Renal pelvis (tissue), 1 donor: ENCODE measurements at regions not wholly inside any gene's neighbourhood (a gene's known extent, or its start where the extent isn't known, plus 50 kb on each side); places are given as distances from the start of the nearest gene placed in this dataset.
A peak's percentile ranks its signal among the peaks of the same experiment; 100 is the strongest.

Experiments used
- DNase-seq: peaks from one replicate; pipeline ENCODE4 v3.0.0-alpha.2; 2013

- DNase-seq: no peak
Measured at GRCh38 chr11:64457416-64458010, 98.2 kb upstream of the SLC22A11 start.

- no peak for DNase-seq
Measured at GRCh38 chr11:64458997-64459396, 96.7 kb upstream of the SLC22A11 start.

DNA sequence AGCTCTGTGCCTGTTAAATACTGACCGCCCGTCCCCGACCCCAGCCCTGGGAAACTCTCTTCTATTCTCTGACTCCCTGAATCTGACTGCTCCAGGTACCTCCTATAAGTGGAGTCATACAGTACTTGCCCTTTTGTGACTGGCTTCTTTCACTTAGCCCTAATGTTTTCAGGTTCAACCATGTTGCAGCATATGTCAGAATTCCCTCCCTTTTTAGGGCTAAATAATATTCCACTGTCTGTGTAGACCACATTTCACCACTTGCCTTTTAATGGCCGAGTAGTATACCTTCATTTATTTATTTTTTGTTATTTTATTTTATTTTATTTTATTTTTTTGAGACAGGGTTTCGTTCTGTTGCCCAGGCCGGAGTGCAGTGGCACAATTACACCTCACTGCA lies 96.1 kb upstream of the SLC22A11 start:
- no peak for DNase-seq

GRCh38 chr11:64461081-64461480 lies 94.7 kb upstream of the SLC22A11 start:
- DNase-seq: no peak

DNA sequence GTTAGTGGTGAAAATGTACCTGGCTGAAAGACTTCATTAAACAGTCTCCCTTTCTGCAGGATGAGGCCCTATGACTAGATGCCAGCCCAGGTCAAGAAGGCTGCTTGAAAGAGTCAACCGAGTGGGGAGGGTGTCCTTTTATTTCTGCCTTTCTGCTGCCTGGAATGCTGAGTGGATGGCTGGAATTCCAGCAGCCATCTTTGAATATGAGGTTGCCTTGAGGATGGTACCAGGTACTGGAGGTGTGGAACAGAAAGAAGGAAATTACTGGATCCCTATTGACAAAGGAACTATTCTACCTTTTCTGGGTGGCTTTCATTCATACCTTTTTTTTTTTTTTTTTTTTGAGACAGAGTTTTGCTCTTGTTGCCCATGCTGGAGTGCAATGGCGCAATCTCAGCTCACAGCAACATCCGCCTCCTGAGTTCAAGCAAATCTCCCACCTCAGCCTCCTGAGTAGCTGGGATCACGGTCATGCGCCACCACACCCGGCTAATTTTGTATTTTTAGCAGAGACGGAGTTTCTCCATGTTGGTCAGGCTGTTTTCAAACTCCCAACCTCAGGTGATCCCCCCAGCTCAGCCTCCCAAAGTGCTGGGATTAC lies 89.5 kb upstream of the SLC22A11 start:
- no peak for DNase-seq

DNA sequence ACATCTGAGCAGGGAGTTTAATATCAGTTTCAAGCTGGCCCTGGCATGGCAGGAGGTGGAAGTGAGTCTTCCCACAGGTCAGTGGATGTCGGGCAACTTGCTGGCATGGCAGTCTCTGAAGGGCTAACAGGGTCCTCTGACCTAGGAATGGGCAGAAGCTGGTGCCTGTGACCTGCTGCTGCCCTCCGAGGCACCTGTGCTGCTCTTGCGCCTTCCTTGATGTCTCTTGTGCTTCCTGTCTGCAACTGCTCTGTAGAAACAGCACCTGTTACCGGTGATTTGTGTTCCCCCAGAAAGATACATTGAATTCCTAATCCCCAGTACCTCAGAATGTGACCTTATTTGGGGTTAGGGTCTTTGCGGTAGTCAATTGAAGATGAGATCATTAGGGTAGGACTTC lies 86.5 kb upstream of the SLC22A11 start:
- DNase-seq: no peak

DNA sequence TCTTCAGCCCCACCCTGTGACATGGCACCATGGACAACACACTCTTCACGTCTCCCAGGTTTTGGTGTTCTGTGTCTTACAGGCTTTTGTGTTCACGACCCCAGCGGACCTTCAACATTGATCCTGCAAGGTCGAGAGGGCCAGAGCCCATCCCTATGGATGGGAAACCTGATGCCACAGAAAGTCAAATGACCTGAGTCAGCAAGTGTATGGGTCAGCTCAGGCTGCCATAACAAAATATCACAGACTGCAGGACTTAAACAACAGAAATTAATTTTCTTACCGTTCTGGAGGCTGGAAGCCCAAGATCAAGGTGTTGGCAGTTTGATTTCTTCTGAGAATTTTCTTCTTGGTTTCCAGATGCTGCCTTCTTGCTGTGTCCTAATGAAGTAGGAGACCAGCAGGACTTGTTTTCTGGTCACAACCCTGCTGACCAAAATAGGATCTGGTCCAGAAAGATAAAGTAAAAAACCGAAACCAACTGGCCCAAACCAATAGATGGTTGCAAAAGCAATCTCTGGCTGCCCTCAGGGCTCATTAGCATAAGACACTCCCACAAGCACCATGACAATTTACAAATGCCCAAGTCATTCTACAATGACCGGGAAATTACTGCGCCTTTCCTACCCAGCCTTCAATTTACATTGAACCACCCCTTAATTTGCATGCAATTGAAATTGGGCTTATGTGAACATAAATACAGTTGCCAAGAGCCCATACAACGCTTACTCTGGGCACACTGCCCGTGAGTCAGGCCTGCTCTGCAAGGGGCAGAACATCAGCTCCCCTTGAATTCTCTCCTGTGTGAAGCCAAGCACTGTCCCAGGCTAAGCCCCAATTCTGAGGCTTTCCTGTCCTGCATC lies 82.9 kb upstream of the SLC22A11 start:
- no peak for DNase-seq

DNA sequence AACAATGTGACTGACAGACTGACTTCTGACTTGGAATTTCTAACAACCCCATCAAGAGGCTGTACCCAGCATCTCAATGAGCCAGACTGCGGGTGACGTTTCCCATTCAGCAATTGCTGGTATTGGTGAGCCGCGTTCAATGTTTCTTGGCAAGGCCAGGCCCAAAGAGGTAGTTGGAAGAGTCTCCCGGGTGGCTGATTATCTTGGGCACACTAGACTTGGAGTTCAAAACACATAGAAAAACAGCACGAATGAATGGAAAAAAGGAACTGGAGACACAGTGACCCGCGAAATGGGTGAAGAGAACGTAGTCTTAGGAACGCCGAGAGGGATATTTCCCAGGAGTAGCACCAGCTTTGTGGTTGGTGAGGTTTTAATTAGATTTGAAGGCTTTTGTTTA lies 81.1 kb upstream of the SLC22A11 start:
- DNase-seq: no peak

- DNase-seq: no peak
Measured at GRCh38 chr11:64475145-64475544, 80.6 kb upstream of the SLC22A11 start.

DNA sequence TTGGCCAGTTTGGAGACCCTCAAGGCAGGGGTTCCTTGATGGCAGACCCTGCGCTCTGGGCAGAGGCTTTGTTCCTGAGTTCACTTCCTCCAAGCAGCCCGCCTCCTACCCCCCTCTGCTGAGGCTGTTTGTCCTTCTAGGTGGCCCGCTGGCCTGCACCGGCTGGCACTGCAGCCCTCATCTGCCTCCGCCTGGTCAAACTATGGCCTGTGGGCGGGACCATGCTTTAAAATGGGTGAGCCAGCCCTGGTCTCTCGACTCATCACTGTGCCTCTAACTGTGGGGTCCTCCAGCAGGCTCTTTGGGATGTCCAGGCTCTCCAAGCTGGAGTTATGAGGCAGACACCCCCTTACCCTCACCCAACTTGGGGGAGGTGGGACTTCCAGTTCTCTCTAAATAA lies 78.9 kb upstream of the SLC22A11 start:
- DNase-seq: no peak

DNA sequence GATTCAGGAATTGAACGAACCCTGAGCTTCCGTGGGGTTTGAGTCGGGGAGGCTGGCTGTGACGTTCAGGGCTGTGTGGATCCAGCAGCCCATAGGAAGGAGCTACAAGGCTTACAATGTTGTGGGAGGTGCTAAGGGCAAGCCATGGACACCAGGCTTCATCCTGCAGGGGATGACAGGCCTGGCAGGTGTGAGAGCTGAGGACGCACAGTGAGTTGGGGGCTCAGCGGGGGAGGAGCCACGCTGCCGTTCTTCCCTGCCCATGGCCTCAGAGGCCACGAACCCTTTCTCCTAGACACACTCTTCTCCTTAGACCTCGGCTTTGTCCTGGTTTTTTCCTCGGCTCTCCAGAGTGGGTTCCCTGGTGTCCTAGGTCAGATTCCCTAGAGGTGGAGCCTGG lies 78.1 kb upstream of the SLC22A11 start:
- DNase-seq: no peak

DNA sequence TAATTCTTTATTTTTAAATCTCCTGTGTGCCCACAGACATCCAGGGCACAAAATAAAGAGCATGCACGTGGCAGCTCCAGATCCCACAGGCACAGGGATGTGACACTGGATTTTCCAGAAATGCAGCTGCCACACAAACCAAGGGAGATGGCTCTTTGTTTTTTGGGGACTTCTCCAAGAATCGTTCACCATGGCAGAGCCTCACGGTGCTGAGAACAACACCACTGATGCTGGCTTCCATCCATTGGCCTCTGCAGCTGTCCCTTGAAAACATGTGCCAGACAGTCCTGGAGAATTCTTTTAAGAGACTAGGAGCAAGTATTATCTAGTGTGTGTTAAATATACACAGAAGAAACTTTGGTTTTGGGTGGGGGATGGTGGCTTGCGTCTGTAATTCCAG lies 73.2 kb upstream of the SLC22A11 start:
- no peak for DNase-seq

DNA sequence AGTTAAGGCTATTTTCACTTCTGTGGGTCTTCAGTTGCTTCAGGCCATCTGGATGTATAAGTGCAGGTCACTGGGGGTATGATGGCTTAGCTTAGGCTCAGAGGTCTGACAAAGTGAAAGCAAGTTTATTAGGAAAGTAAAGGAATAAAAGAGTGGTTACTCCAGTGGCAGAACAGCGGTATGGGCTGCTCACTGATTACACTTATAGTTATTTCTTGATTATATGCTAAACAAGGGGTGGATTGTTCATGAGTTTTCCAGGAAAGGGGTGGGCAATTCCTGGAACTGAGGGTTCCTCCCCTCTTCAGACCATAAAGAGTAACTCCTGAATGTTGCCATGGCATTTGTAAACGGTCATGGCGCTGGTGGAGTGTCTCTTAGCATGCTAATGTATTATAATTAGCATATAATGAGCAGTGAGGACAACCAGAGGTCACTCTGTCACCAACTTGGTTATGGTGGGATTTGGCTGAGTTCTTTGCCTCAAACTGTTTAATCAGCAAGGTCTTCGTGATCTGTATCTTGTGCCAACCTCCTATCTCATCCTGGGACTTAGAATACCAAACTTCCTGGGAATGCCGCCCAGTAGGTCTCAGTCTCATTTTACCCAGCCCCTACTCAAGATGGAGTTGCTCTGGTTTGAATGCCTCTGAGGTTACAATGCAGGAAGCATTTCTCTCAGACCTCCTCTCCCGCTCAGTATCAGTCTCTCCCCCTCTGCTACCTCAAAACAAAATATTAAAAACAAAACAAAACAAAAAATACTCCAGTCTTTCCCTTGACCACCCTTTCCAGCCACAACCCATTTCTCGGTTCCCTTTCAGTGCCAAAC lies 71.3 kb upstream of the SLC22A11 start:
- no peak for DNase-seq

DNA sequence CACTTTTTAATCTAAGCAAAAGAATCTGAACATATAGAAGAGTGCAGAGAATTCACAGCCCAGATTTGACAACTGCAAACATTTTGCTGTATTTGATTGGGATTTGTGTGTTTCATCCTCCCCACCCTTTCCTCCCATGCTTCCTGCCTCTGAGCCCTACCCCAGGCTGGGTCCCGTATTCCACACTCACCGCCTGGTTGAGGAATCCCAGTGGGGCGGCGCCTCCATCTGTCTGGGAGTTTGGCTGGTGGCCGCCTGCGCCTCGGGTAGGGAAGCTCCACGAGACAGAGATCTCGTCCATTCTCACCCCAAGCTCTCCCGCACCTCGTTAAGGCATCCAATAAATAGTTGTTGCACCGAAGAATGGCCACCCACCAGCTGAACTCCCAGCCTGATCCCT lies 70.7 kb upstream of the SLC22A11 start:
- no peak for DNase-seq

- DNase-seq: peak; percentile 36
Measured at GRCh38 chr11:64489831-64490441, 65.8 kb upstream of the SLC22A11 start.

DNA sequence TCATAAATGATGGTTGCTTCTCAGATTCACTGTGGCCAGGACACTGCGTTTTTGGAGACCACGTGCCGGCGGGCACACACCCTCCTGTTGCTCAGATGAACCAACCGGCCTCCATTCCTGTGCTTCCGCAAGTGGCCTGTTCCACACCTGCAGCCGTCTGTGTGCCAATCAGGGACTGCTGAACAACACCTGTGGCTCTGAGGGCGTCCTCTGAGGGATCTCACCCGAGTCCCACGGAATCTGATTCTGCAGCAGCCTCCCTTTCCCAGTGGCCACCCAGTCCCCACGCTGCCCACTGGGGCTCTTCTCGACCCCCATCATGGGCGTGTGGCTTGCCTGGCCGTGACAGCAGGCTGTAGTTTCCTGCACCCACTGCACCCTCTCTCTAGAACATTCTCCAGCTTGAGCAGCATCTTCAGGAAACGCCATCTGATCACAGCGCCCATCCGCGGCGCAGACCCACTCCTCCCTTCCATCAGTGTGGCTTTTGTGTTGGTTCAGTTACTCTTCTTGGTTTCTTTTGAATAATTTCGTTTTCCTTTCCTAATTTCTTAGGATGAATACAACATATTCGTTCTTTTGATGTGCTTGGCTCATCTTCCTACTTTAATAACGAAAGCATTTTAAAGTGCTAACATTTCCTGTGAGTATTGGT lies 65.1 kb upstream of the SLC22A11 start:
- DNase-seq: no peak

DNA sequence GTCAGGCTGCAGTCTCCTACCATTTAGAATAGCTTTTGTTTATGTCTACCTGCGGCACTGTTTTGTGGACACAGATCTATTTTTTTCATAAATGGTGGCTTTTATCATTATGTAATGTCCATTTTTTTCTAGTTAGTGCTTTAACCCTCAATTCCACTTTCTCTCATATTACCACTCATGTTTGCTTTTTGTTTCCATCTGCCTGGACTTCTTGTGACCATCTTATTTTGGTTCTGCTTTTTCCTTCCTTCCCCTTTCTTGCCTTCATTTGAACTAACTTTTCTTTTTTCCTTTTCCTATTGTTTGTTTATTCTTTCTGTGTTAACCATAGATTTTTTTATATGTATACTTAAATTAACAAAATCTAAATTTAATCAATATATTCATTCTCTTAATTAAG lies 63.2 kb upstream of the SLC22A11 start:
- no peak for DNase-seq

GRCh38 chr11:64498136-64498535 lies 57.6 kb upstream of the SLC22A11 start:
- no peak for DNase-seq

DNA sequence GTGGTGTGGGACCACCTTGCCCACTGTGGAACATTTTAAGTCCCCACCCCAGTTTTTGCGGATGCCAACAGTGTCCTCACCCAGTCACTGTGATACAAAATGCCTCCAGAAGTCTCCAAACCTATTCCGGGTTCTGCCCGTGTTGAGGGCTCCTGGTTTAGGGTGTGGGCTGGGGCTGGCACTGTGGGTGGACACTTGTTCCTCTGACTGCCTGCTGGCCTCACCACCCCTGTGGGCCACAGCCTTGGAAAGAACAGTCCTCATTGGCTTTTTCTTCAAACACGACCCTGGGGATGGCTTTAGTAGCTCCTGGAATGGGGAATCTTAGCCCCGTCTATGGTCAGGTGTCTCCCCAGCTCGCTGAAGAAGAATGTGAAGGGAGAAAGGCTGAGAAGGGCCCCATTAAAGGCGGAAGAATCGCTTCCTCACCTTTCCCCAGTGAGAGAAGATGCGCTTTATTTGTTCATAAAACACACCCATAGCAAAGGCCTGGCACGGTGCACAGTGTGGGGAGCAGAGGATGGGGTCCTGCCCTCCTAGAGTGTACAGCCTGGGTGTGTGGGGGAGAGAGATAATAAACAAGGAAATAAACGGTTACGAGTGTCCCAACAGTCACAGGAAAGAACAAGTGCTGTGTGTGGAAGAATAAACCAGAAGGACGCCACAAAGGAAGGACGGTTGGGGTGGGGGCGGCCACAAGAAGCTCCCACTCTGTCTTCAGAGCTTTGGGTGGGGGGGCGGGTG lies 56.3 kb upstream of the SLC22A11 start:
- DNase-seq: no peak

- DNase-seq: no peak
Measured at GRCh38 chr11:64500176-64501013, 55.3 kb upstream of the SLC22A11 start.
